HCT116 (cell line): ENCODE measurements at regions not wholly inside any gene's neighbourhood (a gene's known extent, or its start where the extent isn't known, plus 50 kb on each side); places are given as distances from the start of the nearest gene placed in this dataset.

Experiments
- ATAC-seq: fragments of 200-7000 bp; cut with Tn5 transposase; 2 replicates; pipeline ENCODE4 v1.9.1; 2020; ENCODE audit warnings: mild to moderate bottlenecking, moderate library complexity
- BruUV-seq: library from RNA; stranded (reverse); fragments of 400-500 nt; replicated peaks from 2 replicates; lab custom pipeline; 2021; lab: Mats Ljungman, UMichigan
- CTCF ChIA-PET: fragments of 300-600 bp; sonication (Branson Sonifier 250); formaldehyde crosslinking; loops from one replicate; lab custom pipeline; 2021; ENCODE audit warnings: antibody characterized with exemption; lab: Charles Lee
- POLR2A ChIA-PET: fragments of 300-600, 350-600 bp; sonication (Branson Sonifier 250); formaldehyde crosslinking; loops from one replicate; lab custom pipeline; 2021; ENCODE audit warnings: antibody characterized with exemption; lab: Charles Lee
- RAD21 ChIA-PET, 2 experiments: fragments of 300-600 bp; sonication (Branson Sonifier 250); formaldehyde crosslinking; loops; one replicate each; lab custom pipeline; 2023; ENCODE audit warnings: low total read pairs in 2 of 2; ENCODE audit not compliant: uncharacterized antibody in 2 of 2, unreplicated experiment in 2 of 2, low non-redundant PET in 1 of 2; lab: Charles Lee
- DNase-seq: peaks from one replicate; pipeline ENCODE4 v3.0.0-alpha.2; 2010; ENCODE audit warnings: low read depth, low spot score
- H2AFZ ChIP-seq: fragments of 200-600 bp; shearing (Covaris generic), sonication (generic); 2 replicates; pipeline ENCODE4 v1.6.1; 2017; ENCODE audit warnings: low read depth, mixed run types, mixed read lengths, antibody characterized with exemption, low read length; ENCODE audit not compliant: poor library complexity, severe bottlenecking
- H3K27ac ChIP-seq: 2 replicates; pipeline ENCODE4 v1.5.1; 2012; ENCODE audit warnings: low read depth, low read length
- H3K27me3 ChIP-seq: fragments of 200-600 bp; sonication (generic); 2 replicates; pipeline ENCODE4 v1.6.1; 2016; ENCODE audit warnings: mixed run types, low read length, mixed read lengths; ENCODE audit not compliant: insufficient read depth
- H3K36me3 ChIP-seq, 2 experiments: fragments of 200-500 bp in 1 of 2; fragments of 200-600 bp in 1 of 2; sonication (Bioruptor generic) in 1 of 2; sonication (generic) in 1 of 2; 2 replicates each; pipeline versions ENCODE4 v1.5.1 to v1.6.1; 2014 to 2016; ENCODE audit warnings: low read length in 2 of 2, inconsistent platforms in 1 of 2, mixed read lengths in 1 of 2, mixed run types in 1 of 2; ENCODE audit not compliant: insufficient read depth in 2 of 2, control insufficient read depth in 1 of 2
- H3K4me1 ChIP-seq, 2 experiments: fragments of 200-600 bp in 1 of 2; sonication (generic) in 1 of 2; 2 replicates each; pipeline versions ENCODE4 v1.5.1 to v1.6.1; 2012 to 2017; ENCODE audit warnings: low read length in 2 of 2, inconsistent platforms in 1 of 2, mild to moderate bottlenecking in 1 of 2, mixed read lengths in 1 of 2, mixed run types in 1 of 2, moderate library complexity in 1 of 2; ENCODE audit not compliant: insufficient read depth in 2 of 2, control insufficient read depth in 1 of 2
- H3K4me2 ChIP-seq: fragments of 200-600 bp; sonication (generic); 2 replicates; pipeline ENCODE4 v1.6.1; 2017; ENCODE audit warnings: mixed run types, low read length, mixed read lengths
- H3K4me3 ChIP-seq, 2 experiments: fragments of 200-600 bp in 1 of 2; sonication (generic) in 1 of 2; replicated peaks in 1 of 2; 2 replicates each; pipeline ENCODE4 v1.5.1; 2011 to 2016; ENCODE audit warnings: low read length in 2 of 2, control low read depth in 1 of 2, low read depth in 1 of 2, mild to moderate bottlenecking in 1 of 2, mixed read lengths in 1 of 2, mixed run types in 1 of 2
- H3K79me2 ChIP-seq: fragments of 200-600 bp; sonication (generic); 2 replicates; pipeline ENCODE4 v1.6.1; 2017; ENCODE audit warnings: mild to moderate bottlenecking, mixed run types, low read length, moderate library complexity, mixed read lengths; ENCODE audit not compliant: insufficient read depth
- H3K9ac ChIP-seq: fragments of 200-600 bp; sonication (generic); 2 replicates; pipeline ENCODE4 v1.6.1; 2016; ENCODE audit warnings: low read length, mixed read lengths
- H3K9me2 ChIP-seq: fragments of 200-600 bp; sonication (generic), shearing (Covaris generic); 2 replicates; pipeline ENCODE4 v1.6.1; 2017; ENCODE audit warnings: mixed run types, mild to moderate bottlenecking, moderate library complexity; ENCODE audit not compliant: insufficient read depth
- H3K9me3 ChIP-seq, 2 experiments: fragments of 200-500 bp in 1 of 2; fragments of 200-600 bp in 1 of 2; sonication (Bioruptor generic) in 1 of 2; sonication (generic) in 1 of 2; 2 replicates each; pipeline ENCODE4 v1.6.1; 2014 to 2017; ENCODE audit warnings: low read length in 2 of 2, mixed read lengths in 2 of 2, inconsistent platforms in 1 of 2, low read depth in 1 of 2, mild to moderate bottlenecking in 1 of 2, mixed run types in 1 of 2, moderate library complexity in 1 of 2; ENCODE audit not compliant: control insufficient read depth in 1 of 2, insufficient read depth in 1 of 2
- H4K20me1 ChIP-seq: fragments of 200-600 bp; sonication (generic), shearing (Covaris generic); 2 replicates; pipeline ENCODE4 v1.6.1; 2017; ENCODE audit warnings: mixed run types, mild to moderate bottlenecking, moderate library complexity; ENCODE audit not compliant: insufficient read depth
- CBX3 ChIP-seq: IDR thresholded peaks from 2 replicates; pipeline ENCODE4 v1.6.1; 2012; ENCODE audit warnings: low read depth
- CEBPB ChIP-seq: IDR thresholded peaks from 2 replicates; pipeline ENCODE4 v1.6.1; 2012; ENCODE audit warnings: low read depth
- EGR1 ChIP-seq: IDR thresholded peaks from 2 replicates; pipeline ENCODE4 v1.6.1; 2012; ENCODE audit warnings: low read depth
- ELF1 ChIP-seq: IDR thresholded peaks from 2 replicates; pipeline ENCODE4 v1.6.1; 2012; ENCODE audit warnings: low read depth, borderline replicate concordance
- EZH2 ChIP-seq: fragments of 200-600 bp; sonication (generic); IDR thresholded peaks from 2 replicates; pipeline ENCODE4 v1.6.1; 2017; ENCODE audit warnings: antibody characterized with exemption, mixed run types
- EZH2phosphoT487 ChIP-seq: fragments of 200-600 bp; IDR thresholded peaks from 2 replicates; pipeline ENCODE4 v1.6.1; 2018; ENCODE audit warnings: antibody characterized with exemption, borderline replicate concordance
- FOSL1 ChIP-seq: IDR thresholded peaks from 2 replicates; pipeline ENCODE4 v1.6.1; 2012; ENCODE audit warnings: low read depth
- MAX ChIP-seq: IDR thresholded peaks from 2 replicates; pipeline ENCODE4 v1.6.1; 2012
- POLR2A ChIP-seq: IDR thresholded peaks from 2 replicates; pipeline ENCODE4 v1.7.0; 2011; ENCODE audit warnings: borderline replicate concordance; ENCODE audit not compliant: insufficient read depth, insufficient read length; ENCODE audit errors: extremely low read depth
- POLR2AphosphoS5 ChIP-seq: IDR thresholded peaks from 2 replicates; pipeline ENCODE4 v1.6.1; 2011; ENCODE audit warnings: mild to moderate bottlenecking, low read depth, low read length, moderate library complexity
- SIN3A ChIP-seq: IDR thresholded peaks from 2 replicates; pipeline ENCODE4 v1.6.1; 2012; ENCODE audit warnings: low read depth
- SP1 ChIP-seq: IDR thresholded peaks from 2 replicates; pipeline ENCODE4 v1.6.1; 2012; ENCODE audit warnings: low read depth
- SRF ChIP-seq: IDR thresholded peaks from 2 replicates; pipeline ENCODE4 v1.6.1; 2012; ENCODE audit warnings: low read depth
- ZBTB33 ChIP-seq: IDR thresholded peaks from 2 replicates; pipeline ENCODE4 v1.6.1; 2011; ENCODE audit warnings: mild to moderate bottlenecking, low read length, moderate library complexity; ENCODE audit not compliant: insufficient replicate concordance; ENCODE audit errors: extremely low read depth
- ZFX ChIP-seq: fragments of 450-650 bp; IDR thresholded peaks from 2 replicates; pipeline ENCODE4 v1.6.1; 2017
- ZNF274 ChIP-seq: fragments of 200-500 bp; sonication (Bioruptor generic); IDR thresholded peaks from 2 replicates; pipeline ENCODE4 v1.6.1; 2014; ENCODE audit warnings: mild to moderate bottlenecking, low read depth, low read length, inconsistent platforms
- intact Hi-C: fragments of 100-400 bp; cut with micrococcal nuclease; formaldehyde crosslinking; loops from 2 replicates; pipeline ENCODE4 v1.10.0; 2022

- Histone ChIP-seq H2AFZ (no peak overlapping the region), H3K36me3 (no peaks in the 10 kb centered on the region), H4K20me1 (no peaks in the 10 kb centered on the region), H3K79me2 (no peaks in the 10 kb centered on the region), H3K27ac (no peak overlapping the region), H3K4me2 (no peak overlapping the region), H3K27me3 (peaks cover 21% of the 10 kb centered on the region), H3K9me3 (no peaks in the 10 kb centered on the region), H3K4me1 (no peaks in the 10 kb centered on the region), H3K9me2 (no peaks in the 10 kb centered on the region), H3K9ac (no peak overlapping the region), H3K4me3 (no peak overlapping the region)
- ChIA-PET RAD21 (no interaction called here), POLR2A (no interaction called here), CTCF (no interaction called here)
- DNase-seq (no peak), ATAC-seq (no peak)
- TF ChIP-seq ZFX (no peak), FOSL1 (no peak), SIN3A (no peak), EZH2phosphoT487 (no peak), CBX3 (no peak), SRF (no peak)
- BruUV-seq, result no TSS peak
- intact Hi-C loops, result no loop called here
Measured at GRCh38 chr4:79623021-79623870, 215.2 kb upstream of the GK2 start.

- DNase-seq (no peak), ATAC-seq (no peak)
- RAD21 ChIA-PET, result no interaction called here
- CTCF ChIA-PET, result no interaction called here
- no peak overlapping the region for H3K27ac ChIP-seq
- no peak overlapping the region for H3K4me2 ChIP-seq
- no peak overlapping the region for H2AFZ ChIP-seq
- H3K9me3 ChIP-seq, result no peaks in the 10 kb centered on the region
- H3K9ac ChIP-seq, result no peak overlapping the region
- intact Hi-C loops, result no loop called here
- H3K27me3 ChIP-seq, result peaks cover 12% of the 10 kb centered on the region
- H3K9me2 ChIP-seq, result no peaks in the 10 kb centered on the region
- no peaks in the 10 kb centered on the region for H4K20me1 ChIP-seq
- no peaks in the 10 kb centered on the region for H3K79me2 ChIP-seq
- no peaks in the 10 kb centered on the region; a peak in 1 of 4 replicates for H3K36me3 ChIP-seq
- POLR2A ChIA-PET, result no interaction called here
- H3K4me1 ChIP-seq, result no peaks in the 10 kb centered on the region
- H3K4me3 ChIP-seq, result no peak overlapping the region
- BruUV-seq, result no TSS peak
- TF ChIP-seq SP1, result no peak
- no peak for TF ChIP-seq CEBPB
- TF ChIP-seq EZH2, result no peak
- no peak for TF ChIP-seq ZBTB33
- no peak for TF ChIP-seq ZNF274
- TF ChIP-seq POLR2A, result no peak
- no peak for TF ChIP-seq CBX3
- TF ChIP-seq EGR1, result no peak
- TF ChIP-seq POLR2AphosphoS5, result no peak
- TF ChIP-seq EZH2phosphoT487, result no peak
- no peak for TF ChIP-seq MAX
- TF ChIP-seq ZFX, result no peak
- TF ChIP-seq ELF1, result no peak
Measured at GRCh38 chr4:79621061-79621460, 213.0 kb upstream of the GK2 start.
